ENCODE measurements at regions not wholly inside any gene's neighbourhood (a gene's known extent, or its start where the extent isn't known, plus 50 kb on each side); places are given as distances from the start of the nearest gene placed in this dataset.

GRCh38 chr10:4492202-4492601 is 333.8 kb upstream of the AKR1E2 start:
- no peak for TF ChIP-seq CTCF (IDR thresholded peaks at IDR 0.05; ENCODE audit: poor library complexity, severe bottlenecking)
- DNase-seq (ENCODE audit: low spot score) (no peak), ATAC-seq (ENCODE audit: low read depth) (no peak)
- Histone ChIP-seq H3K36me3 (ENCODE audit: low read depth) (no peaks in the 10 kb centered on the region), H3K27ac (ENCODE audit: poor library complexity, severe bottlenecking) (no peak overlapping the region), H3K9me3 (ENCODE audit: severe bottlenecking) (no peaks in the 10 kb centered on the region), H3K27me3 (ENCODE audit: insufficient read depth, poor library complexity, severe bottlenecking) (no peaks in the 10 kb centered on the region), H3K4me3 (ENCODE audit: severe bottlenecking) (no peak overlapping the region), H3K4me1 (ENCODE audit: insufficient read depth, poor library complexity, severe bottlenecking) (no peaks in the 10 kb centered on the region)

GRCh38 chr10:4488904-4489303 is 337.1 kb upstream of the AKR1E2 start:
- Histone ChIP-seq H3K27me3 (ENCODE audit: insufficient read depth, poor library complexity, severe bottlenecking) (no peaks in the 10 kb centered on the region), H3K27ac (ENCODE audit: poor library complexity, severe bottlenecking) (no peak overlapping the region), H3K9me3 (ENCODE audit: severe bottlenecking) (no peaks in the 10 kb centered on the region), H3K4me3 (ENCODE audit: severe bottlenecking) (no peak overlapping the region), H3K4me1 (ENCODE audit: insufficient read depth, poor library complexity, severe bottlenecking) (no peaks in the 10 kb centered on the region), H3K36me3 (ENCODE audit: low read depth) (no peaks in the 10 kb centered on the region)
- no peak for TF ChIP-seq CTCF (IDR thresholded peaks at IDR 0.05; ENCODE audit: poor library complexity, severe bottlenecking)
- DNase-seq (ENCODE audit: low spot score) (no peak), ATAC-seq (ENCODE audit: low read depth) (no peak)

DNA sequence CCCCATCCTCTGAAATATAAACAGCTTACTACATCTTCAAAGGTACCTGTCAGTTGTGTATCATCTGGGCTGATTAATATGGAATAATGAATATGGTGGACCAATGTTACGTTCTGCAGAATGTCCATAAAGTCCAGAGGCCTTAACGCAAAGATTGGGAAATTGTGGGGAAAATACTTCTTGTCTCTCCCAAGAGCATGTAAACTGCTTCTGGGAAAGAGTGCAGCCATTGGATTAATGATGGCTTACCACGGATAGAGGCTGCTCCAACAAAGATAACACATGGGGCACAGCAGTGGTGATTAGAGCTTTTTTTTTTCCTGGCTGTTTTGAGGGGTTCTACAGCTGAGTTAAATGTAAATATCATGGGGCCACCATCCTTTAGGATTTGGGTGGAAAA is 340.4 kb upstream of the AKR1E2 start:
- Histone ChIP-seq H3K4me3 (ENCODE audit: severe bottlenecking) (no peak overlapping the region), H3K36me3 (ENCODE audit: low read depth) (no peaks in the 10 kb centered on the region), H3K9me3 (ENCODE audit: severe bottlenecking) (no peaks in the 10 kb centered on the region), H3K27ac (ENCODE audit: poor library complexity, severe bottlenecking) (no peak overlapping the region), H3K4me1 (ENCODE audit: insufficient read depth, poor library complexity, severe bottlenecking) (no peaks in the 10 kb centered on the region), H3K27me3 (ENCODE audit: insufficient read depth, poor library complexity, severe bottlenecking) (no peaks in the 10 kb centered on the region)
- TF ChIP-seq CTCF (IDR thresholded peaks at IDR 0.05; ENCODE audit: poor library complexity, severe bottlenecking) = no peak
- DNase-seq (ENCODE audit: low spot score) (no peak), ATAC-seq (ENCODE audit: low read depth) (no peak)

- Histone ChIP-seq H3K4me3 (ENCODE audit: severe bottlenecking) (no peak overlapping the region), H3K4me1 (ENCODE audit: insufficient read depth, poor library complexity, severe bottlenecking) (no peaks in the 10 kb centered on the region), H3K9me3 (ENCODE audit: severe bottlenecking) (no peaks in the 10 kb centered on the region), H3K36me3 (ENCODE audit: low read depth) (no peaks in the 10 kb centered on the region), H3K27ac (ENCODE audit: poor library complexity, severe bottlenecking) (no peak overlapping the region), H3K27me3 (ENCODE audit: insufficient read depth, poor library complexity, severe bottlenecking) (no peaks in the 10 kb centered on the region)
- ATAC-seq (ENCODE audit: low read depth) = no peak
- no peak for DNase-seq (ENCODE audit: low spot score)
- TF ChIP-seq CTCF (IDR thresholded peaks at IDR 0.05; ENCODE audit: poor library complexity, severe bottlenecking) = no peak
These were observed 342.2 kb upstream of the AKR1E2 start for GRCh38 chr10:4483811-4484210.

DNA sequence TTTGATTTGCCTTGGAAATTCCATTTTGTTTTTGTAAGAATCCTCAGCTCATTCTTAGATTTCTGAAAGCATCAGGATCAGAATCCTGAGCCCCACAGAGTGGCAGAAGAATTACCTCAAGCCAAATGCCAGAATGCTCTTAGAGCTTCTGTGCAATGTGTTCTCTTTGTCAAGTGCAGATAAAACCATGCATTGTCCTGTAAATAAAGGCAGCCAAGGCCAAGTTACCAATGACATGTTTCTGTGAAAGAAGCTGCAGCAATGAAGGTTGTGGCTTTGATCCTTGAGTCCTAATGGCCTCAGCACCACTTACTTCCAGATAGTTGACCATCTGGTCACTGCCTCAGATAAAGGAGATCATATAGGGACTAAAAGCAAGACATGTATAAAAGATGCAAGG is 343.3 kb upstream of the AKR1E2 start:
- Histone ChIP-seq H3K4me1 (ENCODE audit: insufficient read depth, poor library complexity, severe bottlenecking) (peaks cover 1% of the 10 kb centered on the region), H3K9me3 (ENCODE audit: severe bottlenecking) (no peaks in the 10 kb centered on the region), H3K27me3 (ENCODE audit: insufficient read depth, poor library complexity, severe bottlenecking) (no peaks in the 10 kb centered on the region), H3K27ac (ENCODE audit: poor library complexity, severe bottlenecking) (no peak overlapping the region), H3K4me3 (ENCODE audit: severe bottlenecking) (no peak overlapping the region), H3K36me3 (ENCODE audit: low read depth) (no peaks in the 10 kb centered on the region)
- TF ChIP-seq CTCF (IDR thresholded peaks at IDR 0.05; ENCODE audit: poor library complexity, severe bottlenecking) = no peak
- DNase-seq (ENCODE audit: low spot score) (no peak), ATAC-seq (ENCODE audit: low read depth) (no peak)

Measured in RWPE2 (cell line).